OCI-LY7 (cell line): ENCODE measurements at regions not wholly inside any gene's neighbourhood (a gene's known extent, or its start where the extent isn't known, plus 50 kb on each side); places are given as distances from the start of the nearest gene placed in this dataset.

Source experiments
- EZH2phosphoT487 ChIP-seq: fragments of 200-600 bp; sonication (generic); IDR thresholded peaks from 2 replicates; pipeline ENCODE4 v1.6.1; 2018; ENCODE audit warnings: low read depth, borderline replicate concordance, mild to moderate bottlenecking, mixed run types, antibody characterized with exemption, low read length, moderate library complexity, mixed read lengths
- TF ChIP-seq, protein P1 (sequence below): fragments of 200-600 bp; sonication (generic); conservative IDR thresholded peaks from 2 replicates; pipeline ENCODE4 v1.5.1; 2014; ENCODE audit warnings: mild to moderate bottlenecking, antibody characterized with exemption, low read length, moderate library complexity, mixed read lengths

DNA sequence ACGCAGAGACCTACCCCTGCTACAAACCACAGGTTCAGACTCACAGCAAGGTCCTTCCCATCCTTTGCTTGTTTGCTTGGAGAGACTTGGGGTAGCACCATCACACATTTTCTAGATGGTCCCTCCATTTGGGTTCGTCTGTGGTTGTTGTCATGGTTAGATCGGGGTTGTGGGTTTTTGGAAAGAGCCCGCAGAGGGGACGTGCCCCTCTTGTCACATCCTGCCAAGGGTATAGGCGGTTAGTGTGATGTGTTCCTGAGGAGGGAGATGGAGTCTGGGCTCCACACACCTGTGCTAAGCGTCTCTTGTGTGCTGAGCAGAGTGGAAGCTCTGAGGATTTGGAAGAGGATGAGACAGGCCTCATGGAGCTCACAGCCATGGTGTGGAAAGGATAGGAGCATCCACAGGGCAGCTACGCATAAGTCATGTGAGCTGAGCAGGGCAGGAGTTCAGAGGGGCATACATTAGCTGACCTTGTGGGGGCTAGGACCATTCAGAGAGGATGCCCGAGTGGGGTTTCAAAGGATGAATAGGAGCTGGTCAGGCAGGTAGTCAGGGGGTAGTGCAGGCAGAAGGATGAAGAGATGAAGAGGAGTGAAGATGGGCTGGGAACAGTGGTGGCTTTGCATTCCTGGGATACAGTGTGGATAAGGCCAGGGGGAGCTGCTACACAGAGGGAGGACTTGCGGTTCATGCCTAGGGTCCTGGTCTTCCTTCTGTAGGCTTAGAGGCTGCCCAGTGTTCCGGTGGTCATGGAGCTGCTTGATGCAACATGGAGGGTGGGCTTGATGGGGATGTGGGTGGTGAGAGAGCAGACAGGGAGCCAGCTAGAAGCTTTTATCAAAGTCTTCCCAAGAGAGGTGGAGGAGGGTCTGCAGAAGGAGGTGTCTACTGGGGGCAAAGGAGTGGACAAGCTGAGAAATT lies 62.9 kb downstream of the ACKR3 start:
- TF ChIP-seq, protein P1, sequence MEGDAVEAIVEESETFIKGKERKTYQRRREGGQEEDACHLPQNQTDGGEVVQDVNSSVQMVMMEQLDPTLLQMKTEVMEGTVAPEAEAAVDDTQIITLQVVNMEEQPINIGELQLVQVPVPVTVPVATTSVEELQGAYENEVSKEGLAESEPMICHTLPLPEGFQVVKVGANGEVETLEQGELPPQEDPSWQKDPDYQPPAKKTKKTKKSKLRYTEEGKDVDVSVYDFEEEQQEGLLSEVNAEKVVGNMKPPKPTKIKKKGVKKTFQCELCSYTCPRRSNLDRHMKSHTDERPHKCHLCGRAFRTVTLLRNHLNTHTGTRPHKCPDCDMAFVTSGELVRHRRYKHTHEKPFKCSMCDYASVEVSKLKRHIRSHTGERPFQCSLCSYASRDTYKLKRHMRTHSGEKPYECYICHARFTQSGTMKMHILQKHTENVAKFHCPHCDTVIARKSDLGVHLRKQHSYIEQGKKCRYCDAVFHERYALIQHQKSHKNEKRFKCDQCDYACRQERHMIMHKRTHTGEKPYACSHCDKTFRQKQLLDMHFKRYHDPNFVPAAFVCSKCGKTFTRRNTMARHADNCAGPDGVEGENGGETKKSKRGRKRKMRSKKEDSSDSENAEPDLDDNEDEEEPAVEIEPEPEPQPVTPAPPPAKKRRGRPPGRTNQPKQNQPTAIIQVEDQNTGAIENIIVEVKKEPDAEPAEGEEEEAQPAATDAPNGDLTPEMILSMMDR: no peak
- TF ChIP-seq EZH2phosphoT487: no peak
